ENCODE measurements at regions not wholly inside any gene's neighbourhood (a gene's known extent, or its start where the extent isn't known, plus 50 kb on each side); places are given as distances from the start of the nearest gene placed in this dataset.
"Not testable (repeated sequence)": the region's sequence is repeated elsewhere in the genome, so short reads cannot be mapped to it uniquely, and the experiment has no call there.

DNA sequence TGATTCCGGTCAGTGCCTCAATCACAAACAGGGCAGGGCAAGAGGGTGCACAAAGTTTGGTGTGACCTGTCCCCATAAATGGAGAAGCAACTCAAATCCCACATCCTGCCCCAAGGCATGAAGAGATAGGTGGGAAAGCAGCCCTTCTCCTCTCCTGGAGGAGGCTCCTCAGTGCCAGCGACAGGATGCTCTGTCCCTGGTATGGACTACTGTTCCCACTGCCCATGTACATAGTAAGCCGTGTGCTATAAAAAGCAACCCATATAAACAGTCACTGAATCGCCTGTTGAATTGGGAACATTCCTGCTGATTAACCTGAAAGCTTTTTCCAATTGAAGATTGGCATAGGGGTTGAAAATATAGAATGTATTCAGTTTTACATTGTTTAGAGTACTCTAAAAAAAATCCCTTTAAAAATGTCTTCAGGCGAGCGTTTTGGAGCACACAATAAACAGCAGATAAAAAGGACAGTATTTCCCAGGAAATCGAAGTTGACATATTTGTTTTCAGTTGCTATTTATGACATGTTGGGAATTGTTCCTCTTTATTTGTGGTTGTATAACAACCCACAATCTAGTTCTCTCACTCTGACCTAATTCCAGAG, 513.9 kb downstream of the DIRAS2 start:
- DNase-seq (ENCODE audit: low spot score): no peak
- intact Hi-C loops (cut with DNase I): no loop called here

DNA sequence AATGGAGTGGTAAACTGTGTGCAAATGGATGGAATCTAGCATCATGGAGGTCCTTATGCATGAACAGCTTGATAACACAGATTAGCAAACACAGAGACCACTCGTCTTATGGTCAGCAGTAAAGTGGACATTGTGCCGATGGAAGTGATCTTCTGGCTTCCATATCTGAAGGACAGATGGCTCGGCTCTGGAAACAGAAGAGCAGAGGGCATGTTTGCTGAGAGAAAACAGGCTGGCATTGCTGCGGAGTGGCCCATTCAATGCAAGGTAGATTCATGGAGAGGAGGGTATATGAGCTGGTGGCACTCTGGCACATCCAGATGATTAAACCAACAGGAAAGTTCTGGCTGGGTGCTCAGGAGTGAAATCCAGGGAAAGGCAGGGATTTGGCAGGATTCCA, 513.2 kb downstream of the DIRAS2 start:
- no peak for DNase-seq (ENCODE audit: low spot score)
- intact Hi-C loops (cut with DNase I): no loop called here

DNA sequence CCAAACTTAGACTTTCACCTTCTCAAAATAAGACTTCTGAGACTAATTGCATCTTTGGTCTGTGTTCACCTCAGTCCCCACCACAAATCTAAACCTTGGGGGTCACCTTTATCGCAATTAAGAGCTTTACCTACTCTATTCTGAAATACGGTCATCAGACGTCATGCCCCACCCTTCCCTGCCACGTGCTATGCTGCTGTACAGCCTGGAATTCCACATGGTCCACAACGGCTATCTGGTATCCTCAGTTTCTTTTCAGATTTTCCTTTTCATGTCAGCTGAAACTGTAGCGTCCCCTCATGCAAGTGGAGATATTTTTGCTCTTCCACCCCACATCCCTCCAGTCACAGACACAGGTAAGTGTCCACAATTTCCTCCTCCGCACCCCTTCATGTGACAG, 511.1 kb downstream of the DIRAS2 start:
- intact Hi-C loops (cut with DNase I): no loop called here
- DNase-seq (ENCODE audit: low spot score): no peak

DNA sequence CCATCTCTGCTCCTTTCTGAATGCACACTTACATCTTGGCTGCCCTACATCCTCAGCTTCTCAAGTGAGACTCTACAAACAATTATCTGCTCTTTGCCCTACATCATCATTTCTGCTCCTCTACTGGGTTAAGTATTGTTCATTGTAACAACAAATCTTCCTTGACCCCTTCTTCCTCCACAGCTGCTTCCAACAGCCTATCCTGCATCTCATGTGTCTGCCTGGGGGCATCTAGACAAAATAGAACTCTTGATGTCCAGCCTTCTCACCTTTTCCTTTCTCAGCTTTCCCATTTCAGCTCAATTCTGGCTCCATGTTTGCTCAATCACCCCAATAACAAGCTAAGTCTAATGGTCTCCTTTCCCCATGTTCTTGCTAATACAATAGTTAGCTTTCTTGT, 509.8 kb downstream of the DIRAS2 start:
- no peak for DNase-seq (ENCODE audit: low spot score)
- intact Hi-C loops (cut with DNase I): no loop called here

DNA sequence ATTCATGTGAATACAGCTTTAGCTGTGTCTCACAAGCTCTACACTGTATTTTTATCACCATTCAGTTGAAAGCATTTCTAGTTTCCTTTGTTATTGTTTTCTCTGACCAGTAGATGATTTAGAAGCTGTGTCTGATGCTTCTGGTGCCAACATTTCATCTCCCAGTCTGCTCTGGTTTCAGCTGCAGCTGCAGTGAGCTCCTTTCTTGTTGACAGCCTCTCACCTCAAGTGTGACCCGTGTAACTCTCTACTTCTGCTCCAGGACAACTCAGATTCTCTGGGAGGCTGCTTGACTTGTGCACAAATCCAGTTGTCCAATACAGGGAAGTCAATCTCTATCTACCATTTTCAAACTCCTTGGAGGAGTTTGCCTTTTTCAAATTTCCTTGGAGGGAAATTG, 504.8 kb downstream of the DIRAS2 start:
- intact Hi-C loops (cut with DNase I): no loop called here
- no peak for DNase-seq (ENCODE audit: low spot score)

DNA sequence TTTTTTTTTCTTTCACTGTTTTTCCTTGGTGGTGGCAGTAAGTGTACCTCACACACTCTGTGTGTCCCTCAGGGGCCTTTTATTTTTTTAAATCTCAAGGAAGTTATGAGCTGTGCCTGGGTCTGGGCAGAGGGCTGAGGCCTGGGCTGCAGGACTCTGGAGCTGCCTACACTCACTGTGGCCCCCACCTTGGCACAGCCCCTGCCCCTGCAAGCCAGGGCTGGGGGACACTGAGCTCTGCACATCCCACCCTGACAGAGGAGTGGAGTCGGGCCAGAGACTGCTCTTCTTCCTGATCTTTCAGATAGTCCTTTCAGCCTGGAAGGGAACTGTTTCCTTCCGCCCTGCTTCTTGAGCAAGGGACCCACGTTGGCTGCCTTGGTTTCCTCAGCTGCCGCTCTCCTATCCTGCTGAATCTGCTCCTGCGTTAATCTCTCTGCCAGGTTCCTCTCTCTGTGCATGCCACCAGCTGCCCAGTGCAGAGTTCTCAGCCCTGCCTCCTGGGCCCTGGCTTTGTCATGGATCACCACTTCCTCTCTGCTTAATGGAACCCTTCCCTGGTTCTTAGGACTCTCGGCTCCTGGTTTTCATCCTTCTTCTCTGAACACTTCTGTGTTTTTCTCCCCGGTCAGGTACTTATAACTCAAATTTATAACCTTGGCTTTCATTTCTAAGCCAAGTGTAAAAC, 502.3 kb downstream of the DIRAS2 start:
- intact Hi-C loops (cut with DNase I): no loop called here
- no peak for DNase-seq (ENCODE audit: low spot score)

DNA sequence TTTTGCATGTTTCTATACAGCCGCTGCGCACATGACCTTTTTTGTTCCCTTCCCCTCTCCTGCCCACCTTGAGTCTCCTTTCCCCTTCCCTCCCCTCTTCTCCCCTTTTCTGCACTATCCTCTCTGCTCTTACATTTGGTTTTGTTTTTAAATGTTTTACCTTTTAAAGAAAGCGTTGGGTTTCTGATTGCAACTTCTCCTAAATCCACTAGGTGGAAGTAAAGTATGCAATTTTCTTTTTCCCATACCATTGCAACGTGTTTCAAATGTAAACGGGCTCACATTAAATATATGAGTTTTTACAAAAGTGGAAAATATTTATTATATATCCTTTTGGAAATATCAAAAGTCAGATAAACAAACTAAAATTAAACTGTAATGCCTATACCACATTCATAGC, 500.9 kb downstream of the DIRAS2 start:
- intact Hi-C loops (cut with DNase I): no loop called here
- no peak for DNase-seq (ENCODE audit: low spot score)

DNA sequence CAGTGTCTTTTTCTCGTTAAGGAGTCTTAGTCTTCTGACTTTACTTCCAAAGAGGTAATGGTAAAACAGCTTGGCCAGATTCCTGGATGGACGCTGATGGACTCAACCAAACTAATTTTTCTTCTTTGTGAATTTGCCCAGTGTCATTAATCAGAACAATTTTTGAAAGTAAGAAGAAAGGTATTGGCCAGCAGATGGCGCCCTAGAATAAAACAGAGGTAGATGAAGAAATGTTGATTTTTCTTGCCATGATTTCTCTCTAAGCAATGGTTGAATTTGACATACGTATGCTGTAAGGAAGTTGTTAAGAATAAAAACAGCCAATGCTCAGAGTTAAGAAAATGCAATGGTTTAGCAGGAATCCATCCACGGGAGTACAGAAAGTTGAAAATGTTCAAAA, 500.0 kb downstream of the DIRAS2 start:
- DNase-seq (ENCODE audit: low spot score): no peak
- intact Hi-C loops (cut with DNase I): no loop called here

DNA sequence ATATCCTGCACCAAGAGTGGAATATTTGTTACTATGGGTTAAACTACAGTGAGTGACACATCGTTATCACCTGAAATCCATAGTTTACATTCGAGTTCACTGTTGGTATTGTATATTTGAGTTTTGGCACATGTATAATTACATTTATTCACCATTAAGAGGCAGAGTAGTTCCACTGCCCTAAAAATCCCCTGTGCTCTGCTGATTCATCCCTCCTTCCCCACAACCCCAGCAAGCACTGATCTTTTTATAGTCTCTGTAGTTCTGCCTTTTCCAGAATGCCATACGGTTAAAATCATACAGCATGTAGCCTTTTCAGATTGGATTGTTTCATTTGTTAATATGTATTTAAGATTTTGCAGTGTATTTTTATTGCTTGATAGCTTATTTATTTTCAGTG, 495.2 kb downstream of the DIRAS2 start:
- DNase-seq (ENCODE audit: low spot score): no peak
- intact Hi-C loops (cut with DNase I): no loop called here

DNA sequence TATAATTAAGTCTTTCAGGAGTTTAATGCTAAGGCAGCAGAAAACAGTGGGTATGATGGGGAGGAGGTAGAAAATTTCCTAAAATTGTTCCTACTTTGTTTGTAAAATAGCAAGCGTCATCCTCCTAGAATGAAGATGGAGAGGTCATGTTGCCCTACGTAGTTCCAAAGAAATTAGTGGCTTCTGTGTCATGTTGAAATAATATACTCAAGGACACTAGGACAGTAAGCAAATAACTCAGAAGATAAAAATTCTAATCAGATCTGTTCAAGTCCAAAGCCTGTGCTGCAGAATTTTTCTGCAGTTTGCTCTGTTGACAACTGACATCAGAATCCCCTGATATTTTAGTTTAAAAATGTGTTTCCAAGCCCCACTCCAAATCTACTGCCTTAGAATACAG, 486.3 kb downstream of the DIRAS2 start:
- DNase-seq (ENCODE audit: low spot score): no peak
- intact Hi-C loops (cut with DNase I): no loop called here

DNA sequence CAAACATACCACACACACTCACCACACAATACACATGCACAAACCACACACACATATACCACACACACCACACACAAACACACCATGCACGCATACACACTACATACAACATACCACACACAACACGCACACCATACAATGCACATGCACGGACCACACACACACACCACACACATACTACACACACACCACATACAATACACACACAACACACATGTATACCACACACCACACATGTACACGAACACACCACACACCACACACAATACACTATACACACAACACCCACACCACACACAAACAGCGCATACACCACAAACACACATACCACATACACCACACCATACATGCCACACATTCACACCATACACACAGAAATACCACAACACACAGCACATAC, 480.3 kb downstream of the DIRAS2 start:
- intact Hi-C loops (cut with DNase I): no loop called here
- DNase-seq (ENCODE audit: low spot score): no peak

DNA sequence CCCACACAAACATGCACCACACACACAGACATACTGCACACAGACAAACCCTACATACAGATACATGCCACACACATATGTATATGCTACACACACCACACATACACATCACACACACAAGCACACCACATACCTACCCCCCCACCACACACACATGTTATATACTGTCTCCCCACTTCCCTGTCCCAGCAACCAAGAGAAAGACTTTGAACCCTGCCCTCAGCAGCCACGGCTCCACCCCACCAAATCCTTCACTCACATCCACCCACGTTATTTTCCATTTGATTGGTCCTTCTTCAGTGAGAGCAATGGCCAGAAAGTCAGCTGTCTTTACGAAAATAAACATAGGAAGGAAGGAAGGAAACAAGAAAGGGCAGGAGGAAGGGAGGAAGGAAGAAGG, 479.8 kb downstream of the DIRAS2 start:
- DNase-seq (ENCODE audit: low spot score): no peak
- intact Hi-C loops (cut with DNase I): no loop called here

DNA sequence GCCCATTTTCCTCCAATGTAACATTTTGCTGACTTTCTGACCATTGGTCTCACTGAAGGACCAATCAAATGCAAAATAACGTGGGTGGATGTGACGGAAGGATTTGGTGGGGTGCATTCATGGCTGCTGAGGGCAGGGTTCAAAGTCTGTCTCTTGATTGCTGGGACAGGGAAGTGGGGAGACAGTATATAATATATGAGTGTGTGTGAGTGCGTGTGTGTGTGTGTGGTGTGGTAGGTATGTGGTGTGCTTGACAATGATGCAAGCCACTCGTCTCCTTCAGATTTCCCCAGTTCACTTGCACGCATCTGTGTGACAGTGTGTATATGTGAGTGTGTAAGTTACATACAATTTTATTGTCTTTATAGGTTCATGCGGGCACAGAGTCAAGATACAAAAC, 477.3 kb downstream of the DIRAS2 start:
- no peak for DNase-seq (ENCODE audit: low spot score)
- intact Hi-C loops (cut with DNase I): no loop called here

DNA sequence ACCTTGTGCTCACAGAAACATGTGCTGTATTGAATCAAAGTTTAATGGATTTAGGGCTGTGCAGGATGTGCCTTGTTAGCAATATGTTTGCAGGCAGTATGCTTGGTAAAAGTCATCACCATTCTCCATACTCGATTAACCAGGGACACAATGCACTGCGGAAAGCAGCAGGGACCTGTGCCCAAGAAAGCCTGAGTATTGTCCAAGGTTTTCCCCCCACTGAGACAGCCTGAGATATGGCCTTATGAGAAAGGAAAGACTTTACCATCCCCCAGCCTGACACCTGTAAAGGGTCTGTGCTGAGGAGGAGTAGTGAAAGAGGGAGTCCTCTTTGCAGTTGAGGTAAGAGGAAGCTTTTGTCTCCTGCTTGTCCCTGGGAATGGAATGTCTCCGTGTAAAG, 476.2 kb downstream of the DIRAS2 start:
- intact Hi-C loops (cut with DNase I); DNase-seq (ENCODE audit: low spot score): not testable (repeated sequence)

DNA sequence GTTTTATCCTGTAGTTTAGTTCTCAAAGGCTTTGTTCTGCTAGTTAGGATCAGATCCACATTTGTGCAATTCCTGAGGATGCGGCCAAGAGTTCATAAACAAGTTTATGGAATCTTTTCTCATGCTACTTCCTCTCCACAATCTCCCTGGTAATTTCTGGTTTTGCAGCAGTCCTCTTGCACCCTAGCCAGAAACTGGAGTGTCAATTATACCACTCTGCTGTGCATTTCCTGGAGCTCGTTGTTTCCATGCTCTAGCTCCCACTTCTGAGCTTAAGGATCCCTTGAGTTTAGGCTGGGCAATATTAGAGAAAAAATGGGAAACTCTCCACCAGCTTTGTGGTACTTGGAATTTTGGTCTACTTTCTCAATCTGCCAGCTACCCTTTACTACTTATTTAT, 474.7 kb downstream of the DIRAS2 start:
- intact Hi-C loops (cut with DNase I): no loop called here
- DNase-seq (ENCODE audit: low spot score): no peak

DNA sequence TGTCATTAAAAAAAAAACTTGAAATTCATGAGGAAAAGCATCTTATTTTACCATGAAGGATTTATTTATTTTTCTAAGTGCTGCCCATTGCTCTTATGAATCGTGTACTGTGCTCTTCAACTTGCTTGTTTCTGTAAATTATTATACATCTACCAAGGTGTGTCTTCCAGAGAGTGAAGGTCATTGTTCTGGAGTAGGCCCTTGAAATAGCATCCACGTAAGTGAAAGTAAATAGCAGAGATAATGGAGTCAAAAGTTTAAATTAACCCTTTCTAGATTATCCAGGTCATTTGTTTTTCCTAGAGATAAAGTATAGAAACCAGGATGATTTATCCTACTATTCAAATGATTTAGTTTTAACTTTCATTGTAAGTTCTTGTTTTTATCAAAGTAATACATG, 473.1 kb downstream of the DIRAS2 start:
- intact Hi-C loops (cut with DNase I): no loop called here

DNA sequence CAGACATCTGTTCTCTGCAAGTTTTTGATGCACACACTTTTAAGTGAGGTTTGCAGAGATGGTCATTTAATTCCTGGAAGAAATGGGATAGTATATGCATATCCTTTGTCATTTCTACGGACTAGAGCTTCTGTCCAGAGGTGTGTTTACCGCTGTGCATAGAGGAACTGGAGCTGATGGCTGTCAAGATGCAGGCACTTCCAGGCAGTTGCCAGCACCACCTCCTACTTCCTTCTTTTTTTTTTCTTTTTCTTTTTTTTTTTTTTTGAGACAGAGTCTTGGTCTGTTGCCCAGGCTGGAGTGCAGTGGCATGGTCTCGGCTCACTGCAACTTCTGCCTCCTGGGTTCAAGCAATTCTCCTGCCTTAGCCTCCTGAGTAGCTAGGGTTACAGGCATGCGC, 468.7 kb downstream of the DIRAS2 start:
- intact Hi-C loops (cut with DNase I): loop anchor here in 1 of 2 donors (10.0 kb wide), 1 partner anchor 141 kb away; no protein-coding TSS in a partner anchor

More for the DNA sequence above, 473.1 kb downstream of the DIRAS2 start:
- DNase-seq (ENCODE audit: low spot score): no peak

DNA sequence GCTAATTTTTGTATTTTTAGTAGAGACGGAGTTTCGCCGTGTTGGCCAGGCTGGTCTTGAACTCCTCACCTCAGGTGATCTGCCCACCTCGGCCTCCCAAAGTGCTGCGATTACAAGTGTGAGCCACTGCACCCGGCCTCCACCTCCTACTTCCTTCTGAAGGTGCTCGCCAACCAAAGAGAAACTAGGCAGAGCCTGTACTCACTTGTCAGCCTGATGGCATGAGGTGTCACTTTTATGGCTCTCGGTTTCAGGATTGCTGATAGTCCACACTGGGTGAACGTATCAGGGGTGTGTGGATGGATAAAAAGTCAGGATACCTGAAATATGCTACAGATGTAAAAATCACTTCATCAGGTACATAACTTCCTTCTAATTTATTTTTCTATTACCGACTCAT, 468.3 kb downstream of the DIRAS2 start:
- intact Hi-C loops (cut with DNase I): loop anchor here in 1 of 2 donors (10.0 kb wide), 1 partner anchor 140 kb away; no protein-coding TSS in a partner anchor
- not testable (repeated sequence) for DNase-seq (ENCODE audit: low spot score)

More for the DNA sequence above, 468.7 kb downstream of the DIRAS2 start:
- DNase-seq (ENCODE audit: low spot score): not testable (repeated sequence)

DNA sequence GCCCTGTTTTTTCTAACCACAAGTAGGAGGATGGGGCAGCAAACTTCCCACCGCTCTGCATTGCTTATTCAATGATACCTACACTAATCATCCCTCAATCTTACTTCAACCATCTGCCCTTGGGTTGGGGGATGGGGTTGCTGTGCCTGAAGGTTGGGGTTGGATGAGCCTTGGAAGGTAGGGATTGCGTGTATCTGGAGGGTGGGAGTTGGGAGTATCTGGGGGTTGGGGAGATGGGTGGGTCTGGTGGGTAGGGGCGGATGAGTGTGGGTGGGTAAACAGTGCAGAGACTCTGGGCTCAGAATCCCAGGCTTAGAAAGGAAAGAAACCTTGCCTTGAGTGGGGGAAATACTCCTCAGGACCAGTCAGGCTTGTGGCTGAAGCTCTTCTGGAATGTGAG, 467.4 kb downstream of the DIRAS2 start:
- intact Hi-C loops (cut with DNase I): loop anchor here in 1 of 2 donors (5.0 to 10.0 kb wide), 2 partner anchors 140 to 657 kb away; no protein-coding TSS in a partner anchor
- no peak for DNase-seq (ENCODE audit: low spot score)

DNA sequence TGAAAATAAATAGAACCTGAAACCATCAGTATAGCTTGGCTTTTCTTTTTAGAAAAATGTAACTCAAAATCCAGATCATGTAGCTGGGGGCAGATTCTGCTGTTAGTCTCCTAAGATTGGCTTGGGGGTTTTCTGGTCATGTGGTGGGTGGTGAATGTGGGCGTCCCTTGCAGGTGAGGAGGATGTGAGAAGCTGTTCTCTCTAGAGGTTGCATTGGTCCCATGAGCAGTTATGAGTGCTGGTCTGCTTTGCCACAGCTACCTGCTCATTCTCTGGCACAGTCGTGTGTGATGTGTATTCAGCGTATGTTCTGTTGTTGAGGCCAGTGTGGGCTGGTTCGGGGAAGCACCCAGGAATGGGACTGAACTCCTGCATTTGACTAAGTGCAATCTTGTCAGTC, 466.8 kb downstream of the DIRAS2 start:
- no peak for DNase-seq (ENCODE audit: low spot score)
- intact Hi-C loops (cut with DNase I): loop anchor here in 1 of 2 donors (5.0 to 10.0 kb wide), 2 partner anchors 139 to 656 kb away; no protein-coding TSS in a partner anchor

DNA sequence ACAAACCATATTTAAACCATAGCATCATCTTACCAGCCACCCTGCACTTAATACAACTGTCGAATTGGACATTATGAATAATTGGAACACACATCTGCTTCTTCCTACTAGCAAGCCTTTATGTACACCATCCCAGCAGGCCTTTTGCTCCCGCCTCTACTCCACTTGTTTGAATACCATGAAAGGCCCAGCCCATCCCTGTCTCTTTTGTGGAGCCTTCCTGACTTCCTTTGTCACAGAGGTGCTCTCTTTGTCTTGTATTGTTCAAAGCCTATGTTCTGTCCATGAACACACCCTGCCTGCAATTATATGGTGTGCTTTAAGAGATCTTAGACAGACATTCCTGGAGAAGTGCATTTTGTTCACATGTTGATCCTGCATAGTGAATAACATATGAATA, 465.7 kb downstream of the DIRAS2 start:
- no peak for DNase-seq (ENCODE audit: low spot score)
- intact Hi-C loops (cut with DNase I): loop anchor here in 1 of 2 donors (5.0 to 10.0 kb wide), 2 partner anchors 138 to 655 kb away; no protein-coding TSS in a partner anchor

Measured in posterior vena cava (tissue), 2 donors.